ENCODE measurements at regions not wholly inside any gene's neighbourhood (a gene's known extent, or its start where the extent isn't known, plus 50 kb on each side); places are given as distances from the start of the nearest gene placed in this dataset.

DNA sequence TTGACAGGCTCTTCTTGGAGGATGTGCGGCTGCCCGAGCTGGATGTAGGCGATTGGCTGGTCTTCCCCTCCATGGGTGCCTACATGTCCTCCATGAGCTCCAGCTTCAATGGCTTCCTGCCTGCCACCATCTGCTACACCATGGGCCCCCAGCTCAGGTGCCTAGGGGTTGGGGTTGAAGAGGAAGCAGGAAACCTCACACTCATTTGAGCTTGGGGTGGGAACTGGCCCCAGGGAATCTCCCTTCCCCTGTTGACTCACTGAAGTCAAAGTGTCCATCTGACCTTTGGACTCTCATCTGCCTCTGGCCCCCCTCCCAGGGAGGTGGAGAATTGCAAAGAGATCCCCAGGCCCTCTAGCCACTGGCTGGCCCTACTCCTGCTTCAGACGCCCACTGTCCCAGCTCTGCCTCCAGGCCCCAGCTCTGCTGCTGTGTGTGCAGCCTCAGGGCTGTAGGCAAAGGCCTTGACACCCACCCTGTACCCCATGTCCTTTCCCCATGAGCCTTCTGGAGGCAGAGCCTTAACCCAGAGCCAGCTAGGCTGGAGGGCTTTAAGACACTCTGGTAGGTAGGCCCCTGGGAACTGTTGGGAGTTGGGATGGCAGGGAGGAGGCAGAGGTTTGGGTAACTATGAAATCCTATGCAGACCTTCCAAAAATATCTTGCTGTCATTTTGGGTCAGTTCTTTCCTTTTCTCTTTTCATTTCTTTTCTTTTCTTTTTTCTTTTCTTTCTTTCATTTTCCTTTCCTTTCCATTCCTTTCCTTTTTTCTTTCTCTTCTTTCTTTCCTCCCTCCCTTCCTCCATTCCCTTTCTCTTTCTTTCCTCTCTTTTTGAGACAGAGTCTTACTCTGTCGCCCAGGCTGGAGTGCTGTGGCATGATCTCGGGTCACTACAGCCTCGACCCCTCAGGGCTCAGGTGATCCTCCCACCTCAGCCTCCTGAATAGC, 66.9 kb upstream of the TINAGL1 start (continued):
- no peak for TF ChIP-seq NBN (conservative IDR thresholded peaks at IDR 0.05)
- TF ChIP-seq, protein P1, sequence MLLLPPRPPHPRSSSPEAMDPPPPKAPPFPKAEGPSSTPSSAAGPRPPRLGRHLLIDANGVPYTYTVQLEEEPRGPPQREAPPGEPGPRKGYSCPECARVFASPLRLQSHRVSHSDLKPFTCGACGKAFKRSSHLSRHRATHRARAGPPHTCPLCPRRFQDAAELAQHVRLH (CRISPR knock-in tag; IDR thresholded peaks at IDR 0.05; ENCODE audit: borderline replicate concordance, low read depth) = peak; percentile 77; the same call in 1 of the 2 replicates
- TF ChIP-seq JDP2 (CRISPR knock-in tag; IDR thresholded peaks at IDR 0.05; ENCODE audit: borderline replicate concordance) = no peak
- TF ChIP-seq ZNF772 (CRISPR knock-in tag; IDR thresholded peaks at IDR 0.05) = peak; percentile 93; the same call in 1 of the 2 replicates
- no peak for TF ChIP-seq ZKSCAN5 (CRISPR knock-in tag; IDR thresholded peaks at IDR 0.05)
- no peak for TF ChIP-seq MTA3 (CRISPR knock-in tag; IDR thresholded peaks at IDR 0.05)
- TF ChIP-seq, protein P2, sequence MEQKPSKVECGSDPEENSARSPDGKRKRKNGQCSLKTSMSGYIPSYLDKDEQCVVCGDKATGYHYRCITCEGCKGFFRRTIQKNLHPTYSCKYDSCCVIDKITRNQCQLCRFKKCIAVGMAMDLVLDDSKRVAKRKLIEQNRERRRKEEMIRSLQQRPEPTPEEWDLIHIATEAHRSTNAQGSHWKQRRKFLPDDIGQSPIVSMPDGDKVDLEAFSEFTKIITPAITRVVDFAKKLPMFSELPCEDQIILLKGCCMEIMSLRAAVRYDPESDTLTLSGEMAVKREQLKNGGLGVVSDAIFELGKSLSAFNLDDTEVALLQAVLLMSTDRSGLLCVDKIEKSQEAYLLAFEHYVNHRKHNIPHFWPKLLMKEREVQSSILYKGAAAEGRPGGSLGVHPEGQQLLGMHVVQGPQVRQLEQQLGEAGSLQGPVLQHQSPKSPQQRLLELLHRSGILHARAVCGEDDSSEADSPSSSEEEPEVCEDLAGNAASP (CRISPR knock-in tag; IDR thresholded peaks at IDR 0.05; ENCODE audit: borderline replicate concordance) = peak; percentile 90
- no peak for TF ChIP-seq KAT2B (IDR thresholded peaks at IDR 0.05; ENCODE audit: borderline replicate concordance, low read depth, low read length)
- TF ChIP-seq, protein P3, sequence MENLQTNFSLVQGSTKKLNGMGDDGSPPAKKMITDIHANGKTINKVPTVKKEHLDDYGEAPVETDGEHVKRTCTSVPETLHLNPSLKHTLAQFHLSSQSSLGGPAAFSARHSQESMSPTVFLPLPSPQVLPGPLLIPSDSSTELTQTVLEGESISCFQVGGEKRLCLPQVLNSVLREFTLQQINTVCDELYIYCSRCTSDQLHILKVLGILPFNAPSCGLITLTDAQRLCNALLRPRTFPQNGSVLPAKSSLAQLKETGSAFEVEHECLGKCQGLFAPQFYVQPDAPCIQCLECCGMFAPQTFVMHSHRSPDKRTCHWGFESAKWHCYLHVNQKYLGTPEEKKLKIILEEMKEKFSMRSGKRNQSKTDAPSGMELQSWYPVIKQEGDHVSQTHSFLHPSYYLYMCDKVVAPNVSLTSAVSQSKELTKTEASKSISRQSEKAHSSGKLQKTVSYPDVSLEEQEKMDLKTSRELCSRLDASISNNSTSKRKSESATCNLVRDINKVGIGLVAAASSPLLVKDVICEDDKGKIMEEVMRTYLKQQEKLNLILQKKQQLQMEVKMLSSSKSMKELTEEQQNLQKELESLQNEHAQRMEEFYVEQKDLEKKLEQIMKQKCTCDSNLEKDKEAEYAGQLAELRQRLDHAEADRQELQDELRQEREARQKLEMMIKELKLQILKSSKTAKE (CRISPR knock-in tag; IDR thresholded peaks at IDR 0.05; ENCODE audit: borderline replicate concordance) = no peak
- no peak; the same call in 1 of the 2 replicates for TF ChIP-seq DR1 (CRISPR knock-in tag; IDR thresholded peaks at IDR 0.05)
- no peak for TF ChIP-seq HNRNPLL (IDR thresholded peaks at IDR 0.05; ENCODE audit: low read depth, low read length, poor library complexity, severe bottlenecking)
- TF ChIP-seq ZNF530 (CRISPR knock-in tag; IDR thresholded peaks at IDR 0.05; ENCODE audit: low read depth) = no peak
- peak; percentile 85 for TF ChIP-seq HDAC1 (CRISPR knock-in tag; IDR thresholded peaks at IDR 0.05)
- no peak for TF ChIP-seq STAT5B (CRISPR knock-in tag; IDR thresholded peaks at IDR 0.05)
- TF ChIP-seq, protein P4, sequence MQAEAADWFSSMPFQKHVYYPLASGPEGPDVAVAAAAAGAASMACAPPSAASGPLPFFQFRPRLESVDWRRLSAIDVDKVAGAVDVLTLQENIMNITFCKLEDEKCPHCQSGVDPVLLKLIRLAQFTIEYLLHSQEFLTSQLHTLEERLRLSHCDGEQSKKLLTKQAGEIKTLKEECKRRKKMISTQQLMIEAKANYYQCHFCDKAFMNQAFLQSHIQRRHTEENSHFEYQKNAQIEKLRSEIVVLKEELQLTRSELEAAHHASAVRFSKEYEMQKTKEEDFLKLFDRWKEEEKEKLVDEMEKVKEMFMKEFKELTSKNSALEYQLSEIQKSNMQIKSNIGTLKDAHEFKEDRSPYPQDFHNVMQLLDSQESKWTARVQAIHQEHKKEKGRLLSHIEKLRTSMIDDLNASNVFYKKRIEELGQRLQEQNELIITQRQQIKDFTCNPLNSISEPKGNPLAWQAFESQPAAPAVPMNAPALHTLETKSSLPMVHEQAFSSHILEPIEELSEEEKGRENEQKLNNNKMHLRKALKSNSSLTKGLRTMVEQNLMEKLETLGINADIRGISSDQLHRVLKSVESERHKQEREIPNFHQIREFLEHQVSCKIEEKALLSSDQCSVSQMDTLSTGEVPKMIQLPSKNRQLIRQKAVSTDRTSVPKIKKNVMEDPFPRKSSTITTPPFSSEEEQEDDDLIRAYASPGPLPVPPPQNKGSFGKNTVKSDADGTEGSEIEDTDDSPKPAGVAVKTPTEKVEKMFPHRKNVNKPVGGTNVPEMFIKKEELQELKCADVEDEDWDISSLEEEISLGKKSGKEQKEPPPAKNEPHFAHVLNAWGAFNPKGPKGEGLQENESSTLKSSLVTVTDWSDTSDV (CRISPR knock-in tag; IDR thresholded peaks at IDR 0.05) = no peak
- TF ChIP-seq, protein P5, sequence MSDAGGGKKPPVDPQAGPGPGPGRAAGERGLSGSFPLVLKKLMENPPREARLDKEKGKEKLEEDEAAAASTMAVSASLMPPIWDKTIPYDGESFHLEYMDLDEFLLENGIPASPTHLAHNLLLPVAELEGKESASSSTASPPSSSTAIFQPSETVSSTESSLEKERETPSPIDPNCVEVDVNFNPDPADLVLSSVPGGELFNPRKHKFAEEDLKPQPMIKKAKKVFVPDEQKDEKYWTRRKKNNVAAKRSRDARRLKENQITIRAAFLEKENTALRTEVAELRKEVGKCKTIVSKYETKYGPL (CRISPR knock-in tag; IDR thresholded peaks at IDR 0.05) = no peak

All from HepG2 (cell line).